HG03095 (cell line): ENCODE measurements at regions not wholly inside any gene's neighbourhood (a gene's known extent, or its start where the extent isn't known, plus 50 kb on each side); places are given as distances from the start of the nearest gene placed in this dataset.
A peak's percentile ranks its signal among the peaks of the same experiment; 100 is the strongest.

Source experiments
- ATAC-seq: cut with Tn5 transposase; IDR thresholded peaks from one replicate; pipeline ENCODE4 v1.9.1; 2021; ENCODE audit warnings: moderate library complexity; ENCODE audit not compliant: unreplicated experiment

DNA sequence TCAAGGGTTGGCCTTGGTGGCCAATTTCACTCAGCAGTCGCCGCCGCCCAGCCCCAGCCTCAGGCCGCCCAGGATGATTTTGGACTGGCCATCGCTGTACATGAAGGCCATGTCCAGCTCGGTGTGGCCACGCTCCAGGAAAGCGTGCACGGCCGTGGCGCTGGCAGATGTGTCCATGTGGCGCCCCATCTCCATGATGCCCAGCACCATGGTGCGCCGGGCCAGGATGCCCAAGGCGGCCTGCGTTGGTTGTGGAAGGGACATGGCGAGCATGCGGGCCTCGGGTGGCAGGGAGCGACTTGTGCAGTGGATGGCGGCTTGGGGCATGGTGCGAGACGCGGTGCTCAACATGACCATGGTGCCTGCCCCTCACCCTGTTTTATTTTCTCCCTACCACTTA, 55.4 kb downstream of the ZCCHC12 start:
- no peak for ATAC-seq

DNA sequence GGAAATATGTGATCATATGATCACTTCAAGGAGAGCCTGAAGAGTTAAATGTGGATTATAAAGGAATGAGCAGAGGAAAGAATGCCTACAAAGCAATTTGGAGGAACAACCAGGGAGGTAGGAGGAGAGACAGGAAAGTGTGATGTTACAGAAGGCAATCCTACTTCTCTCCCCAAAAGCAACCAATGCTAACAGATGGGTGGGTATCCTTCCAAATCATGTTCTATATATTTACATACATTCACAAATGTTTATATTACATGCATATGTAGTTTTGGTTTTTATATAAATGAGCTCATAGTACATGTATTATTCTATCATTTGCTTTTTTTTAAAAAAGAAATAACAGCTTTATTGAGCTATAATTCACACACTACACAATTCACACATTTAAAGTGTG, 56.0 kb downstream of the ZCCHC12 start:
- ATAC-seq, result no peak

DNA sequence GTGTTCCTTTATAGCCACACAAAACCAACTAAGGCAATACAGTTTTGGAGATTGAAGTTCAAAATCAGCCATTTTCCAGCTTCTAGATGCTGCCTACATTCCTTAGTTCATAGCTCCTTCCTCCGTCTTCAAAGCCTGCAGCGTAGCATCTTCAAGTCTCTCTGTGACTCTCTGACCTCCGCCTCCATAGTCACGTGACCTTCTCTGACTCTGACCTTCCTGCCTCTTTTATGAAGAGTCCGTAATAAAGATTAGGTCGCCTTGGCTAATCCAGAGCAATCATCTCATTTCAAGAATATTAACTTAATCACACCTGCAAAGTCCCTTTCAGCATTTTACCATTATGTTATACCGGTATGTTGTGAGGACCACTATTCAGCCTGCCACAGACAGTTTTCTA, 60.4 kb downstream of the ZCCHC12 start:
- no peak for ATAC-seq

DNA sequence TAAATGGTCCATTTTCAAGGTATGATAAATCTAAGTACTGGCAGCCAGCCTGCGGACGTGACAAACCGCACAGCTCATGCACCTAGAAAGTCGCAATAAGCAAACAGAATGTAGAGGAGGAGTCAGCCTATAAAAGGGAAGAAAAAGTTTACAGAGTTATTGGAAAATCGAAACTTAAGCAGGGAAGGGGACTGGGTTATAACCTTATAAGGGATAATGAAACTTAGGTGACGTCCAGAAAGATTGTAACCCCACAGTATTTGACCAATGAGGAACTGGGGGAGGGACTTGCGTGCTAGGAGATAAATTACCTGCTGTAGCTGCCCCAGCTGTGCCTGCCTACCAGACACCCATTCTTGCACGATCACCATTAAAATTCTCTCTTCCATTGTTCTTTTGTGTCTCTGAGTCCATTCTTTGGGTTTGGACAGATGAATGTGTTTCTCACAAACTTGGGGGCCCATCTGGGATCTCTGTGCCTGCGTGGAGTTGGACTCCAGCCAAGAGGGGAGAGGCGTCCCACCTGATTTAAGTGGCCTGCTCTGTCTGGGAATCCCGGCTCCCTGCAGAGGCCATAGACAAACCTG, 61.0 kb downstream of the ZCCHC12 start:
- no peak for ATAC-seq

DNA sequence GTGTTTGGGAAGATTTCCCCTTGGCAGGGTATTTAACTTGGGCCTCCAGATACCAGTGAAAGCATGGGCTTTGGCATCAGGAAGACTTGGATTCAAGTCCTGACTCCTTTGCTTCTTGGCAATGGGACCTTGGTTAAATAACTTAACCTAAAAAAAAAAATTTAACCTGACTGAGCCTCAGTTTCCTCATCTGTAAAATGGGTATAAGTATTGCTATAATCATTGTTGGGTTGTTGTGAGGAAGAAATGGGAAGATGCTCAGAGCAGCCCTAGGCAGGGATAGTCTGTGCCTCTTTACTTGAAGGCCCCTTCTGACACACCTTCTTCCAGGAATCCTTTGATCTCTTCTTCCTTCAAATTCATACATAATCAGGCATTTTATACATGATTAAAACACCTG, 70.3 kb downstream of the ZCCHC12 start:
- ATAC-seq, result no peak

DNA sequence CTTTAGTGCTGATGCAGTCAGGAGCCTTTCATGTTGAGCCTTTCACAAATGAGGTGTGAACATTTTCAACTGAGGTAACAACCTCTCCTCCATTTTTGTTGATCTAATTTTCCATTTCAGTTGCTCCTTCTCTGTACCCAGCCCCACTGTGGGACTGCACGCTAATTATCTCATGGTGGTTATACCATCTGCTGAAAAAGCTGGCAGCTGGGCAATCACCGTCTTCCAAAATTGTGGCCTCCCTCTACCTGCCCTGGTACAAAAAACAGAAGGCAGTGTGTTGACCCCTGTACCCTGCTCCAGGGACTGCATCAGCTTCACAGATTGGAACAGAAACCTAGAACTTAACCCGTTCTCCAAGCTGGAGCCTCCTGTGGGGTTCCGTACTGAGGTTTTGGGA, 72.4 kb upstream of the LONRF3 start:
- no peak for ATAC-seq

DNA sequence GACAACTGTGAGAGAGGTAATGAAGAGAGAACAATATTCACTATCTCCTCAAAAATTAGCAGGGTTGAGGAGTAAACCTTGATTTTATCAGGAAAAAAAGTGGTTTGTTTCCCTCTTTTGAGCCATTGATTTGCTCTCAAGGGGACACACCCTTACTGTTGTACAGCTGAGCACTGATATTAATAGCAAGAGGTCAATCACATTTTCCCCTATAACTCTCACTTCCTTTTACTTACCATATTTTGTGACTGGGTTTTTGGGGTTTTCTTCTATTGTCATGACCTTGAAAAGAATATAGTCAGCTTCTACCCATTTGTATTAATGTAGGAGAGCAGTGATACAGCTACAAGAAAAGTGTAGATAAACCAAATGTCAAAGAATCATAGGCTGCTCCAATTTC, 70.2 kb upstream of the LONRF3 start:
- peak; percentile 83 for ATAC-seq

DNA sequence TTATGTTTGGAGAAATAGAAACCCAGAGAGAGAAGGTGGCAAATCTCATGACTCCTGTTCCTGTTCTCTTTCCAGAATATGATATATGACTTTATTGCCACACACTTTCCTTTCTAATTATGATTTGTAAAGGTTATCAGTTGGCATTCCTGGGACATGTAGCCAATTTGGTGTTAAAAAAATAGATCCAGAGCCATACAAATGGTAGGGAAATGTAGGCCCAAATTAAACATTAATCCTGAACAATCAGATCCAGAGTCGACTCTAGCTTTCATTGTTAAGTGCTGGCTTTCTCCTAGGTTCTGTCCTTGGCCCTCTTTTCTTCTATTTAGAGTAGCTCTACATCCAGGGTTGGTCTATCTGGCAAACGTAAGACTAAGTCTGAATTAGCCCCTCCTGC, 69.8 kb upstream of the LONRF3 start:
- peak; percentile 10 for ATAC-seq
